Ectodermal cell (in vitro differentiated cells): ENCODE measurements at regions not wholly inside any gene's neighbourhood (a gene's known extent, or its start where the extent isn't known, plus 50 kb on each side); places are given as distances from the start of the nearest gene placed in this dataset.
A peak's percentile ranks its signal among the peaks of the same experiment; 100 is the strongest.
"Not testable (repeated sequence)": the region's sequence is repeated elsewhere in the genome, so short reads cannot be mapped to it uniquely, and the experiment has no call there.

Experiments used
- H3K27ac ChIP-seq: 2 replicates; pipeline ENCODE4 v1.7.0; 2013; ENCODE audit warnings: mild to moderate bottlenecking, low read depth, low read length; ENCODE audit not compliant: insufficient read depth, poor library complexity, severe bottlenecking
- H3K27me3 ChIP-seq: 2 replicates; pipeline ENCODE4 v1.7.0; 2013; ENCODE audit warnings: mild to moderate bottlenecking, low read length; ENCODE audit not compliant: insufficient read depth, control insufficient read depth, poor library complexity, severe bottlenecking
- H3K36me3 ChIP-seq: one replicate; pipeline ENCODE4 v1.7.0; 2013; ENCODE audit warnings: low read length; ENCODE audit not compliant: control insufficient read depth, insufficient read depth
- H3K4me1 ChIP-seq: one replicate; pipeline ENCODE4 v1.7.0; 2013; ENCODE audit warnings: low read length; ENCODE audit not compliant: control insufficient read depth, insufficient read depth
- H3K4me3 ChIP-seq: 2 replicates; pipeline ENCODE4 v1.7.0; 2013; ENCODE audit warnings: low read depth, low read length, control low read depth; ENCODE audit not compliant: insufficient read depth
- H3K9me3 ChIP-seq: 2 replicates; pipeline ENCODE4 v1.7.0; 2013; ENCODE audit warnings: mild to moderate bottlenecking, low read length, moderate library complexity; ENCODE audit not compliant: control insufficient read depth
- WGBS, 2 experiments: methylation state at CpG; one replicate each; pipeline ENCODE4 v1.1.7; 2013; ENCODE audit warnings: missing lambda C conversion rate in 2 of 2; 5-methylcytosine and 5-hydroxymethylcytosine counted together

DNA sequence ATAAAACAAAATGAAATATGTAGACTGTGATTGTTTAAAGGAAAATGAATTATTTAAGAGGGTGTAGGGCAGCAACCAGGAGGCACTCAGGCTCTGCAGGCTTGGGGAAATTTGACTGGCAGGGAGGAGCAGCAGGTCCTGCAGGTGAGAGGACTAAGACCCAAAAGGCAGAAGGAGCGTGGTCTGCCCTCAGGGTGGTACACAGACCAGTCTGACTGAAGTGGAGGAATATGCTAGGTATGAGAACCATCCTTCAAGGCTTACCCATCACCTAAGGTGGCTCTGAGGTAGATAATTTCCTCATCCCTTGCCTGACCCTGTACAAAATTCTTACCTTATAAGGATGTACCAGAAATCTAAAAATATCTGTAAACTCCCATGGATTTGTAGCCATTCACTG, 261.3 kb upstream of the RASGEF1B start:
- H3K4me1 ChIP-seq = no peaks in the 10 kb centered on the region
- 93 to 94% methylated on average over 1 of the region's 1 CpG for WGBS, 2 experiments
- H3K27me3 ChIP-seq = no peaks in the 10 kb centered on the region
- H3K9me3 ChIP-seq = no peaks in the 10 kb centered on the region
- no peaks in the 10 kb centered on the region for H3K36me3 ChIP-seq
- no peak overlapping the region for H3K27ac ChIP-seq
- no peak overlapping the region for H3K4me3 ChIP-seq

DNA sequence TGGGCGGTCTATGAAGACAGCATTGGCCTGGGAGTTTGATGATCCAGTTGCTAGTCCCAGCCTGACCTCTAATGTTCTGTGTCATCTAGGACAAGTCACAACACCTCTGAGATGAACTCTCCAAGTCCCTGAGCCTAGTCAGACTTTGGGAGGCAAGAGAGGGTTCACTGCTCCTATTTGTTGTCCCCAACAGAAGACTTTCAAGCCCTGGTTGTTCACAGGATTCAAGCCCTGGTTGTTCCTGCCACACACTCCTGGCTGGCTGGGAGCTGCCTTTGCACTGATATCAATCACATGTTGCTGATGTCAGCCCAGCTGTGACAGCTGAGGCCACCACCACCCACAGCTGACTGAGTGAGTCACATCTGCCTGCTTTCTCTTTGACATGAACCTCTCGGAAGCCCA, 253.2 kb upstream of the RASGEF1B start:
- Histone ChIP-seq H3K36me3 (no peaks in the 10 kb centered on the region), H3K27me3 (no peaks in the 10 kb centered on the region), H3K9me3 (no peaks in the 10 kb centered on the region), H3K4me3 (no peak overlapping the region), H3K4me1 (peaks cover 16% of the 10 kb centered on the region), H3K27ac (no peak overlapping the region)
- 75 to 83% methylated on average over 2 of the region's 2 CpGs for WGBS, 2 experiments

DNA sequence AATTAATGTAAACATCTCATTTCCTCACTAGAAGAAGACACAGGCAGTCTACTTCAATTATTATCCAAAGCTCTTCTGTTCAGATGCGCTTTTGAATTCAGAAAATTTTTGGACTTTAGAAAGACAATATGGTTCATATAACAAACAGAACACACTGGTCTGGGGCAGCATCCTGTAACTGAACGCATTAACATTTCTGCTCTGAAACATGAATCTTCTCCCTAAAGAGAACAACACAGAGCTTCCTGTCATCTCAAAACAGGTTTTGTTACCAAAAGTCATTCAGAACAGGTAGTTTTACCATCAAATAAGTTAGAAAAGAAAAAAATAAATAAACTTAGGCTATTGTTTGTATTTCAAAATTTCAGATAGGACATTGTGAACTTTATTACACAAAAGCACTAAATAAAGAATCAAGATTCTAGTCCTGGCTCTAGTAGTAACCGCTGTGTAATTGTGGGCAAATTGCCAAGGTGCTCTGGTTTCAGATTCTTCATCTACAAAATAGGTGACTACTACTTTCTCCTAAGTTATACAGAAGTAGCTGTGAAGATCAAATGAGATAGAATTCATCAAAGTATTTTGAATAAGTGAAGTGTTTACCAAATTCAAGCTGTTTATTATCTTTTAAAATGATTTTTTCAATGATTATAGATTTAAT, 252.3 kb upstream of the RASGEF1B start:
- WGBS, 2 experiments = 86 to 97% methylated on average over 3 of the region's 3 CpGs
- Histone ChIP-seq H3K27ac (no peak overlapping the region), H3K36me3 (no peaks in the 10 kb centered on the region), H3K4me1 (peaks cover 16% of the 10 kb centered on the region), H3K27me3 (no peaks in the 10 kb centered on the region), H3K9me3 (no peaks in the 10 kb centered on the region), H3K4me3 (no peak overlapping the region)

DNA sequence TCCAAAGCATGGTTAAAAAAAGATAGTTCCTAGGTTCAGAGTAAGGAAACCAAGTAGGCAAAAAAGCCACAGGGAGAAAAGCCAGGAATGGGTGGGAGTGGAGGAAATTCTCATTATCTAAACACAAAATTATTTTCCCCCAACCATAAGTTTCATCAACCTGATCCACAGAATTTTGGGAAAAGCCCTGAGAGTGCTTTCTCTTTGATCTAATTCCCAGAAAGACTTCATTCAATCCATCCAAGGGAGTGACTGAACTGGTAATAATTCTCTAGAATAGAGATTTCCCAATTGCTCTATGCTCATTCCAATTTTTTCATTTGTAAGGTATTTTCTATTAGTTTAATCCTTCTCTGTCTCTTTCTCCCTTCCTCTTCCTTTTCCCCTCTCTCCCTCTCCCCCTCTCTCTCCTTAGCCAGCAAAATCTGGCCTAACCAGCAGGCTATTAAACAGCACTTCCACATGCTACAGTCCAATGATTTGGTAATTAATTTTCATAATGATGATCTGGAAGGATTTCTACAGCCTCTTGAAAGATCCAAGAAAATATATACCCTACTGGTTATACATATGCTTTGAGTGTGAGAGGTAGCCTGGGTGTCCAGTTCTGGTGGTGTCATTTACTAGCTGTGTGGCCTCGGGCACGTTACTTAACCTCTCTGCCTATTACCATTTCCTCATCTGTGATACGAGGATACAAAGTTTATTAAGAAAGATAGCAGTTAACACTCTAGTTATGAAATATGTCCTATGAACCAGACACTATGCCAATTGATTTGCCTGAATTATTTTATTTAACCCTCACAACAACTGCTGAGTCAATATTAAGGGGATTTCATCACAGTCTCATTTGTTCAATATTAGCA, 251.5 kb upstream of the RASGEF1B start:
- H3K4me3 ChIP-seq = no peak overlapping the region
- no peaks in the 10 kb centered on the region for H3K9me3 ChIP-seq
- H3K27ac ChIP-seq = no peak overlapping the region
- peaks cover 16% of the 10 kb centered on the region for H3K4me1 ChIP-seq
- 78 to 90% methylated on average over 2 of the region's 3 CpGs for WGBS, 2 experiments
- no peaks in the 10 kb centered on the region for H3K27me3 ChIP-seq
- no peaks in the 10 kb centered on the region for H3K36me3 ChIP-seq

DNA sequence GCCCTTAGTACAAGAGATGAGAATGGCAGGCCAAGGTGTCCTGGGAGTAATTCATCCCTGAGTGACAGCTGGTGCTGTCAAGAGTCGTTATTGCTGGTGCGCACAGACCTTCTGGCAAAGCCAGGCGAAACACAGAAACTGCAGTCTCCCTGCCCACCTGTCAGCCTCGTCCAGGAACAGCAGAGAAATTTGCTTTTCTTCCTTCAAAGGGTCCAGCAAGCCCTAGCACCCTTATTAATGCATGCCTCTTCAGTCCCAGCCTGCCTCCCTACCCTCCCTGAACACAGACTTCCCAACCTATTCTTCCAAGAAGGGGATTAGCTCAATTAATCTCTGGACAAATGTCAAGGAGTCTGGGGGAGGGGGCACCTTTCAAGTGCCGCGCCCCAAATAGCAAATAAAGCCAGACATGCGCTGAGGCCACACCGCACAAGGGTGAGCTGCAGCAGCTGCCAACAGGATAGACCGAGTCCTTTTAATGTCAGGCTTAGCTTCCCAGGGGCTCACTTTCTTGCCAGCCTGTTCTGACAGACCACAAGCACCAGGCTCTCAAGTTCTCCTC, 250.7 kb upstream of the RASGEF1B start:
- Histone ChIP-seq H3K36me3 (no peaks in the 10 kb centered on the region), H3K4me3 (no peak overlapping the region), H3K9me3 (no peaks in the 10 kb centered on the region), H3K27ac (peak overlapping the region; percentile 32), H3K27me3 (no peaks in the 10 kb centered on the region), H3K4me1 (peaks cover 16% of the 10 kb centered on the region)
- WGBS, 2 experiments = 79 to 84% methylated on average over 9 of the region's 9 CpGs

DNA sequence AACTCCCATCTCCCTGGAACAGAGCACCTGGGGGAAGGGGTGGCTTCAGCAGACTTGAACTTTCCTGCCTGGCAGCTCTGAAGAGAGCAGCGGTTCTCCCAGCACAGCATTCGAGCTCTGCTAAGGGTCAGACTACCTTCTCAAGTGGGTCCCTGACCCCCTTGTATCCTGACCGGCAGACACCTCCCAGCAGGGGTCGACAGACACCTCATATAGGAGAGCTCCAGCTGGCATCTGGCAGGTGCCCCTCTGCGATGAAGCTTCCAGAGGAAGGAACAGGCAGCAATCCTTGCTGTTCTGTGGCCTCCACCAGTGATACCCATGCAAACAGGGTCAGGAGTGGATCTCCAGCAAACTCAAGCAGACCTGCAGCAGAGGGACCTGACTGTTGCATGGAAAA, 244.1 kb upstream of the RASGEF1B start:
- no peaks in the 10 kb centered on the region for H3K9me3 ChIP-seq
- WGBS, 2 experiments = 71 to 77% methylated on average over 5 of the region's 5 CpGs

DNA sequence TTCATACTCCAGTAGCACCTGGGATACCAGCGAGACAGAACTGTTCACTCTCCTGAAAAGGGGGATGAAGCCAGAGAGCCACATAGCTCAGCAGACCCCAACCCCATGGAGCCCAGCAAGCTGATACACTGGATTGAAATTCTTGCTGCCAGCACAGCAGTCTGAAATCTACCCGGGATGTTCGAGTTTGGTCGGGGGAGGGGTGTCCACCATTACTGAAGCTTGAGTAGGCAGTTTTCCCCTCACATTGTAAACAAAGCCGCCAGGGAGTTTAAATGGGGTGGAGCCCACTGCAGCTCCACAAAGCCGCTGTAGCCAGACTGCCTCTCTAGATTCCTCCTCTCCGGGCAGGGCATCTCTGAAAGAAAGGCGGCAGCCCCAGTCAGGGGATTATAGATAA, 243.7 kb upstream of the RASGEF1B start:
- WGBS, 2 experiments = 20 to 25% methylated on average over 8 of the region's 8 CpGs
- H3K27ac ChIP-seq, H3K27me3 ChIP-seq, H3K4me3 ChIP-seq, H3K36me3 ChIP-seq, H3K9me3 ChIP-seq: not testable (repeated sequence)
- H3K4me1 ChIP-seq = peaks cover 17% of the 10 kb centered on the region

More for the DNA sequence above, 244.1 kb upstream of the RASGEF1B start:
- Histone ChIP-seq H3K36me3 (no peaks in the 10 kb centered on the region), H3K4me3 (no peak overlapping the region), H3K27me3 (no peaks in the 10 kb centered on the region), H3K27ac (no peak overlapping the region), H3K4me1 (peaks cover 17% of the 10 kb centered on the region)

DNA sequence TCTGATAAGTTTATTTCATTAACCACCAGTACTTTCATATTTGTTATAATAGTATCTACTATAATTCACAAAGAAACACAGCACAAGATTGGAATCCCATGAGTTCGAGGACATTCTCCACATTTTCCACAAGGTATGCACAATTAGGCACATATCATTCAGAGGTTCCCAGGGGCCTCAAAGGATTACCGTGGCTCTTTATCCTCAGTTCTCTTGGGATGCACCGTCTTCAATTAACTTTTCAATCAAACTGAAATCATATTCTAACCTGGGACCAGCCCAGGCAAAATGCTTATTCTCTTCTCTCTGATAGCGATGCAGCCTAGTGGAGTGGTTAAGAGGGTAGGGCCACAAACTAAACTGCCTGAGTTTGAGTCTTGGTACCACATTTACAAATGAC, 242.6 kb upstream of the RASGEF1B start:
- H3K27me3 ChIP-seq = no peaks in the 10 kb centered on the region
- 93 to 94% methylated on average over 4 of the region's 4 CpGs for WGBS, 2 experiments
- no peaks in the 10 kb centered on the region for H3K36me3 ChIP-seq
- no peak overlapping the region for H3K27ac ChIP-seq
- peaks cover 17% of the 10 kb centered on the region for H3K4me1 ChIP-seq
- no peak overlapping the region for H3K4me3 ChIP-seq
- H3K9me3 ChIP-seq = no peaks in the 10 kb centered on the region

DNA sequence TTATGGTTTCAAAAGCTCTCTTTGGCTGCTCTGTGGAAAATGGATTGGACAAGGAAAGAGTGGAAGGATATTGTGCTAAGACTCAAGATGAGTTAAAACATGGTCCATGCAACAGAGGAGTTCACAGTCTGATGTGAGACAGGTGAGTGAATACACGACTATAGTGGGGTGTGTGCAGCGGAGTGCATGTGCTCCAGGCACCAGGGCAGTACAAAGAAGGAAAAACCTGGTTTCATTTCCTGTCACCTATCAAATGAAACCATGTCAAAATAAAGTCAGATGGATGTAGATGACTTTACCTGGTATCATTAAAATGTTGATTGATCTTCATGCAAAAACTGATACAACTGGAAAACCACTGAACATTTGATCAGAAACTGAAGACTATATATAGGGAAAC, 241.0 kb upstream of the RASGEF1B start:
- Histone ChIP-seq H3K27me3 (no peaks in the 10 kb centered on the region), H3K4me3 (no peak overlapping the region), H3K4me1 (peaks cover 17% of the 10 kb centered on the region), H3K9me3 (no peaks in the 10 kb centered on the region), H3K27ac (no peak overlapping the region), H3K36me3 (no peaks in the 10 kb centered on the region)
- WGBS, 2 experiments = 99 to 100% methylated on average over 2 of the region's 2 CpGs

DNA sequence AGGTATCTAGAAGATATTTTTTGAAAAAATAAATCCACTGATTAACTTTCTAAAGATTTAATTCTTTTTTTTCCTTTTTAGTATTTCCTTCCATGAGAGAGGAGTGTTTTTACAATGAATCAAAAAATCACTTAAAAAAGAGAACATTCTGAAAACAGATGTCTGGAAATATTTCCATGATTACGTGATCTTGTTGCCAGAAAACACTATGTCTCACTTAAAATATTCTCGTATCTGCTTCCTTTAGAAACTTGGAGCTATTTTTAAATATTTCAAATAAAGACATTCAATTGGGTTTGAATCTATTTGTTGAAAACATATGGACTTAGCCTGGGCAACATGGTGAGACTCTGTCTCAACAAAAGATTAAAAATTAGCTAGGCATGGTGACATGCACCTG, 232.8 kb upstream of the RASGEF1B start:
- H3K27ac ChIP-seq = no peak overlapping the region
- no peaks in the 10 kb centered on the region for H3K36me3 ChIP-seq
- no peaks in the 10 kb centered on the region for H3K27me3 ChIP-seq
- 92 to 100% methylated on average over 1 to 2 of the region's 2 CpGs for WGBS, 2 experiments
- no peaks in the 10 kb centered on the region for H3K9me3 ChIP-seq
- no peak overlapping the region for H3K4me3 ChIP-seq
- peaks cover 4% of the 10 kb centered on the region for H3K4me1 ChIP-seq
